Glomerular visceral epithelial cell (primary cell): ENCODE measurements at regions not wholly inside any gene's neighbourhood (a gene's known extent, or its start where the extent isn't known, plus 50 kb on each side); places are given as distances from the start of the nearest gene placed in this dataset.

Experiments used
- DNase-seq: peaks from one replicate; pipeline ENCODE4 v3.0.0-alpha.2; 2016; ENCODE audit errors: extremely low spot score

DNA sequence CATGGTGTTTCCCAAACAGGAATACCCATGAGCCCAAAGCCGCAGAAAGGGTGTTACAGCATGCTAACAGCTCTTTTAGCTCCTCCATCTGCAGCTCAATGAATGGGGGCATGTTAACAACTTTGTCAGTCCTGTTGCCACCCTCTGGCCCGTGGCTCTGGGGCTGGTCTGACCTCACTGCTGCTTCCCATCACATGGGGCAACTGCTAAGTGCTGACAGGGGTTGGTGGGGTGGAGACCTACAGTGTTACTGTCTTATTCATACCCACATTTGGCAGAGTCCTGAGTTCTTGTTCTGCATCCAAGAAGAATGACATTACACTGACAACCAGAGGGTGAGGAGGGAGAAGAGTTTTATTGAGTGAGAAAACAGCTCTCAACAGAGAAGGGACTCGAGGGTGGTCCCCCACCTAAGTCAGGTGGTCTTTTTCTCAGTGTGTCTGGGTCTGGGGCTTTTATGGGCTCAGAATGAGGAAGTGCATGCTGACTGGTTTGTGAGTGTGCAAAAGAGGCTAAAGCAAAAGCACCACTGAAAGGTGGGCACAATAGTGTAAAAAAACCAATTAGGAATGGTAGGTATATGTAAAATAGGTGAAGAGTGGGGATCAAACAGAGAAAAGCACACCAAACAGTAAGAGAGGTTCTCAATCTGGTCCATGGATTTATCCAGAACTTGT lies 1952.0 kb upstream of the PCDH20 start:
- DNase-seq = no peak

DNA sequence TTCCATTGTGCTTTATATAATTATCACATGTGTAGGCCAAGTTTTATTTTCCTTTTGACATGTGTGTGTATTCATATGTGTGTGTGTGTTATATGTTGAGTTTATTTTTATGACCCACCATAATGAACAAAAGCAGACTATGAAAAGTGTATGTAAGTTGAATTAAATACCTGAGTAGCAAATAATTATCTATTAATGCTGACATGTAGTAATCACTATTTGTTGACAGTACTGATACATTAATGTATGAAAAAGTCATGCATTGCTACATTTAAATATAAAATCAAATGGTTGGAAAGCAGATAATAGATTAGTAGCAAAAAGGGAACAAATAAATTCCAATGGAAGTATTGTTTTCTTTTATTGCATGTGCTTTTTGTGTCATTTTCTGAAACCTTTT lies 1948.5 kb upstream of the PCDH20 start:
- no peak for DNase-seq

DNA sequence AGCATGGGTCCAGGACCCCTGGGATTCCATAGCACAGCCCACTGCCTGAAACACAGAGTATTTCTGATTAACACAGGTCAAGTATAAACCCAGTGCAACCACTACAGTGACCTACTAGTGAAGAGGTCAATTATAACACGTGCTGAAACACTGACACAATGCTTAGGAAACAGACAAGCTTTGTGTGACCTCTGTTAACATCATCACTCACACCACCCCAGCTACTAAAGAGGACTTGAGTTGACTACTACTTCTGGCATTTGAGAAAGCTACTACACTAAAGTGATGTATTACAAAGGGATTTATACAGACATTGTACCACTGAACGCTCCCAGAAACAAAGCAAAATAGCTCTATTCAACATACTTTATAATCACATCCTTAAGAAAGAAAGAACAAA lies 1935.9 kb upstream of the PCDH20 start:
- no peak for DNase-seq

DNA sequence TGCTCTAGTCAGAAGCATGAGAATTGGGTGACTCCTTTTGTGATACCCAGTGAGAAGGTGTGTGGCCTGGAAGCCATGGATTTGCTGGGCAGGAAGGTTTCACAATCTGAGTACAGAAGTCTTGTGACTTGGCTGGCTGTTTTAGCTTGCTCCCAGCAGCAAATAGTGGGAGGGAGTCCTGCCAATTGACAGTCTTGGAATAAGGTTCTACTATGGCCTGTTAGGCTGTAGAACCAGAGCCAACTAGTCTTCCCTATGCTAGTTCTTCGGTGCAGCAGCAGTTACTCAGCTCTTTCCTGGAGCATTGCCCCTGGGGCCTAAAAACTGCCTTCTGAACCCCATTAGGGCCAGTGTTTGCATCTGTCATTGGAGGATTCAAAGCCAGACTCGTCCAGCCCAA lies 1935.4 kb upstream of the PCDH20 start:
- no peak for DNase-seq

DNA sequence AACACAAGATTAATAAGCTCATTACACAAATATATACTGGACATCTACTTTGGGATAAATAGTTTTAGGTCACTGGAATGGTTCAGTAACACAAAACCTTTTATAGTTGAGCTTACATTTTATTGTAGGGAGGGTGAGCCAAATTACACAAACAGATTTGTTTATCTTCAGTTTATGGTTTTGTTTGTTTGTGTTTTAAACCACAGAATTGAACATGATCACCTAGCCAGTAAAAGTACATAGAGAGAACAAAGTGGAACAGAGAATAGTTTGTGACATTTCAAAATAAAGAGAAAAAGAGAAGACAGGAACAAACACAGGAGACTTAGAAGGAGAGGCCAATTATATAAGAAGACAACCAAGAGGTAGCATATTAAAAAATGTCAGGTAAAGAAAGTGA lies 1930.2 kb upstream of the PCDH20 start:
- no peak for DNase-seq

DNA sequence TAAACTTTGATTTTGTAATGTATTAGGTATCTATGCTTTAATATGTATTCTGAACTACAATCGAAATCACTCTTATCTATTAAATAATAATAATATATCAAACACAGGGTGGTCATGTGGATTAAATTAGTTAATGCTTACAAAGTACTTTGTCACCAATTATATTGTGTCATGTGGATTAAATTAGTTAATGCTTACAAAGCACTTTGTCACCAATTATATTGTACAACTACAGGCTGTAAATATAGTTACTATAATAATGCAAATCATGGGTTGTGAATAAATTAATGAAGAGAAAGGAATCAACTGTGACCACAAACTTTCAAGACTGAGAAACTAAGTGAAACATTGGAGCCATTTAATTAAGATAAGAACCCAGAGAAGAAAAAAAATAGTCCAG lies 1929.1 kb upstream of the PCDH20 start:
- no peak for DNase-seq

DNA sequence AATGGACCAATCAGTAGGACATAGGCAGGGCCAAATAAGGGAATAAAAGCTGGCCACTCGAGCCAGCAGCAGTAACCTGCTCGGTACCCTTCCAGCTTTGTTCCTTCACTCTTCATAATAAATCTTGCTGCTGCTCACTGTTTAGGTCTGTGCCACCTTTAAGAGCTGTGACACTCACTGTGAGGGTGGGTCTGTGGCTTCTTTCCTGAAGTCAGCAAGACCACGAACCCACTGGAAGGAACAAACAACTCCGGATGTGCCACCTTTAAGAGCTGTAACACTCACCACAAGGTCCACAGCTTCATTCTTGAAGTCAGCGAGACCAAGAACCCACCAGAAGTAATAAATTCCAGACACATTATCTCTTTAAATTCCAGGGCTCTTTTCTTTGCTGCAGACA lies 1922.3 kb upstream of the PCDH20 start:
- DNase-seq = peak; percentile 1

DNA sequence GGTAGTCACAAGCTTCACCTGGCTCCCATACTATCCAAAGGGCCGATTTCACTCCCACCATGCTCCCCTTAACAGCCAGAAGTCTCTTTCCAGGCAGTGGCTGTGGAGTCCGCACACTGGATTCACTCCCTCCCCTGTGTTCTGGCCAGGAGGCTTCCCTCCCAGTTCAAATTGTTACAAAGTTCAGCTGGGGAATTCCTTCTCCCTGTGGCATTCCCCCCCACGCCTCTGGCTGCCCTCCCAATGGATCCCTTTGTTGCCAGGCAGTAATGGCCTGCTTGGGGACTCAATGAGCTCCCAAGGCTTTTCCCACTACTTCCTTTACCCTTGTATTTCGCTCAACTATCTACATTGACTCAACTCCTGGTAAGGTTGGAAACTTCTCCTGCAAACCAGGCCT lies 1921.4 kb upstream of the PCDH20 start:
- DNase-seq = no peak

DNA sequence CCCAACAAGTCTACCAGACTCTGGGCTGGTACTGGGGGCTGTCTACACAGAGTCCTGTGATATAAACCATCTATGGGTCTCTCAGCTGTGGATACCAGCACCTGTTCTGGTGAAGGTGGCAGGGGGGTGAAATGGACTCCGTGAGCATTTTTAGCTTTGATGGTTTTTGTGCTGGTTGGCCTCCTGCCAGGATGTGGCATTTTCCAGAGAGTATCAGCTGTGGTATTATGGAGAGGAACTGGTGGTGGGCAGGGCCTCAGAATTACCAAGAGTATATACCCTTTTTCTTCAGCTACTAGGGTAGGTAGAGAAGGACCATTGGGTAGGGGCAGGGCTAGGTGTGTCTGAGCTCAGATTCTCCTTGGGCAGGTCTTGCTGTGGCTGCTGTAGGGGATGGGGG lies 1920.9 kb upstream of the PCDH20 start:
- DNase-seq = no peak

DNA sequence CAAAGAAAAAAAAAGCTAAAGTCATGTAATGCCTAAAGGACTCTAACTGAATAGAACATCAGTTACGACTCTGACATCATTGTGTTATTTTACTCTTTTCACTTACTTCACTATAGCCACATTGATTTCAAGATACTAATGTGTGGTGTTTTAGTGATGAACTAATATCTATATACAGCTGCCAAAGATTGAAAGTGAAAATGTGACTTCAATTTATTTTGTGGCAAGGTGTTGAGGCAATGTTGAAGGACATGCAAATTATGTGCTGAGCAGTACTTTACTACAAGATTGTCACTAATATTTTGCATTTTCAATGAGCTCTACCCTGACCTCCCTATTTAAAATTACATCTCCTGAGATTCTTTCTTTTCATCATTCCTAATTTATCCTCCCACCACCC lies 1911.9 kb upstream of the PCDH20 start:
- DNase-seq = no peak

DNA sequence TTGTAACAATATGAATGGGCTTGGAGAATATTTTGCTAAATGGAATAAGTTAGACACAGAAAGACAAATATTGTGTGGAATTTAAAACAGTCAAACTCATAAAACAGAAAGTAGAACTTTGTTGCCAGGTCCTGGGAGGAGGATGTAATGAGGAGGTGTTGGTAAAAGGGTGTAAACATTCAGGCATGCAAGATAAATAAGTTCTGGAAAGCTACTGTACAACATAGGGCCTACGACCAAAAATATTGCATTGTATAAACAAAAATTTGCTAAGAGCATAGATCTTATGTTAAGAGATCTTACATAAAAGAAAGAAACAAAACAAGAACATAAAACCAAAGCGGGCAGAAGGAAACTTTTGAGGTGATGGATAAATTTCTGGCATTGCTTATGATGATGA lies 1907.8 kb upstream of the PCDH20 start:
- DNase-seq = no peak

DNA sequence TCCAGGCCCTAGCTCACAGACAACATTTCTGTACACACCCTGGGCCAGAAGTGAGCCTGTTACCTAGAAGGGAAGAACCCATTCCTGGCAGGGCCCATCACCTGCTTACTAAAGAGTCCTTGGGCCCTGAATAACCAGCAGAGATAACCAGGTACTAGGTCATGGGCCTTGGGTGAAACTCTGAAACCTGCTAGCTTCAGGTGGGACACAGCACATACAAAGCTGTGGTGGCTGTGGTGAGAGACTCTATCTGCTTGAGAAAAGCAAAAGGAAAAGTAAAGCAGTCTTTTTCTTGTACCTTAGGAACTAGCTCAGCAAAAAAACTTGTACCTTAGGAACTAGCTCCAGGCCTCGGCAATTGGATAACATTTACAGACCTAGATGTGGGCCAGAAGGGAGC lies 1895.9 kb upstream of the PCDH20 start:
- no peak for DNase-seq

DNA sequence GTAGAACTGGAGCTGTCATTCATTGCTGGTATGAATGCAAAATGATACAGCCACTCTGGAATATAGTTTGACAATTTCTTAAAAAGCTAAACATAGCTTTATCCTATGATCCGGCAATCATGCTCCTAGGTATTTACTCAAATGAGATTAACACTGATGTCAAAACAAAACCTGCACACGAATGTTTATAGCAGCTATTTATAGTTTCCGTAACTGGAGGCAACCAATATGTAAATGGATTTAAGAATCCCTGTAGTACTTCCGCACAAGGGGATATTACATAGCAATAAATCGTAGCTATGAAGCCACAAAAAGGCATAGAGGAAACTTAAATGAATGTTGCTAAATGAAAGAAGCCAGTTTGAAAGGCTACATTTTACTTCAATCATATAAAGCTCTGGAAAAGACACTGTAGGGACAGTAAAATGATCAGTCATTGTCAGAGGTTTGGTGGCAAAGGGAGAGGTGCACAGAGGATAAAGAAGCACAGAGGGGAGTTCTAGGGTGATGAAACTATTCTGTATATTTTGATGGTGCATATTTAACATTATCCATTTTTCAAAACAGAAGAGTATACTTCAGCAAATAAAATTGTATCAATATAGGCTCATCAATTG lies 1893.0 kb upstream of the PCDH20 start:
- DNase-seq = no peak

DNA sequence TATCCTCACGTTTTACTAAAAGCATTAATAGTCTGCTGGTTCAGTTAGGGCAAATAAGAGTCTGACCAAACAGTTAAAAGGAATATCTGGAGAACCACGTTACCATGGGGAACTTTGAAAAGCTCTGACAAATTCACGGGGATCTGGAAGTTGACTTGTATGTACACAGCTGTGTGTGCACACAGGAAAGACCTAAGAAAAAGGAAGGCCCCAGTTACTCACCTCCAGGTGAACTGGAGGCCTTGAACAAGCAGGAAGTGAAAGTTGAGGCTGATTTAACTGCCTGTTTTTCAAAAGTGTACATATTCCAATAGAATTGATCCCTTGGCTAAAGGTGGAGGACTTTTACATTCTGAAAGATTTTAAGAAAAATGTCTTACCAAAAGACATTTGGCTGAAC lies 1891.6 kb upstream of the PCDH20 start:
- DNase-seq = no peak

DNA sequence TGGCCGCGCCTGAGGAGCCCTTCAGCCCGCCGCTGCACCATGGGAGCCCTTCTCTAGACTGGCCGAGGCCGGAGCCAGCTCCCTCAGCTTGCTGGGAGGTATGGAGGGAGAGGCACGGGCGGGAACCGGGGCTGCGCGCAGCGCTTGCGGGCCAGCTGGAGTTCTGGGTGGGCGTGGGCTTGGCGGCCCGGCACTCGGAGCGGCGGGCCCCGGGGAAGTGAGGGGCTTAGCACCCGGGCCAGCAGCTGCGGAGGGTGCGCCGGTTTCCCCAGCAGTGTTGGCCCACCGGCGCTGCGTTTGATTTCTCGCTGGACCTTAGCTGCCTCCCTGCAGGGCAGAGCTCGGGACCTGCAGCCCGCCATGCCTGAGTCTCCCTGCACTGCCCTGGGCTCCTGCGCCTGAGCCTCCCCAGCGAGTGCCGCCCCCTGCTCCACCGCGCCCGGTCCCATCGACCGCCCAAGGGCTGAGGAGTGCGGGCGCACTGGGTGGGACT lies 1890.0 kb upstream of the PCDH20 start:
- no peak for DNase-seq

DNA sequence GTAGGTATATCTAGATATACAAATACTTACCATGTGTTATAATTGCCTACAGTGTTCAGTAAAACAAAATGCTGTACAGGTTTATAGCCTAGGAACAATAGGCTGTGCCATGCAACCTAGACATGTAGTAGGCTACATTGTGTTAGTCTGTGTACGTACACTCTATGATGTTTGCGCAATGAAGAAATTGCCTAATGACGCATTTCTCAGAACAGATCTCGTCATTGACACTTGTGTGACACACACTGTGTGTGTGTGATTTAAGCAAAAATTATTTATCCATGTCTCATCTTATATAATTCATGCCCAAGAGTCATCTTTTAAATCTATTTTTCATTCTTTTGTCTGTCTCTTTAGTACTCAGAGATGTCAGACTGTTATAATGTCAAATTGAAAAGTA lies 1888.8 kb upstream of the PCDH20 start:
- no peak for DNase-seq

DNA sequence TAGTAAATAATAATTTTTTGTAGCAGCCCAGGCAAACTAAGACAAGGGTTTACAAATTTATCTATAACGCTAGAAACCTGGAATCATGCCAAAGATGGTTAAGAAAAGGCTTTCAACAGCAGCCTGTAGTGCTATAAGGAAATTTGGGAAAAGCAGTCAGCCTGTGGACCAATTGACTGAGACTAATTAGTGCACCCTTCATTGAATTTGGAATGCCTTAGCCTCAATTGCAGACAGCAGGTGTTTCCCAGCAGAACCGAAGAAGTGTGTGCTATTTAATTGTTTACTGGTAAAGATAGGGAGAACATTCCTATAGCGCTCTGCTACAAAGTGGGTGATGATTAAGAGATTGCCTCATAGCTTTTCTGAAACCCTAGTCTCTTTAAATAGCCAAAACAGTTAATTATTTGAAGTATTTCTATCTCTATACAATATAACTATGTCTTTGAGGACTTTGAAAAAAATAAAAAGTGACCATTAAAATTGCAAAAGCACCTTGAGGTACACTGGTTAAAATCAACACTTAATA lies 1884.3 kb upstream of the PCDH20 start:
- no peak for DNase-seq

DNA sequence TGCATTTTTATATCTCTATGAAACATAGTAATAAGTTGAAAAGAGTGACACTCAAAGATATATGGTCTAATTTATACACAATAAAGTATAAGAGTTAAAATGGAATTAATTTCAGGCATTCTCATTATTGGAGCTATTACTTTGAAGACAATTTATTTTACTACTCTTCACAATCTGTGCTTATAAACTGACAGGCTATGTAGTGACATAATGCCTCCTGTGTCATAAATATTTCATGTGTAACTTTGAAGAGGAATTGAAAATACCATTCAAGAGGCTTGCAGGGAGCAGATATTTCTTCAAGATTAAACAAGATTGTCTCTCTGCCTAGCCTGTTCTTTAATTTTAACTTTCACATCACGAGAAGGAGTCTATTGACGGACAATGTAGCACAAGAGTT lies 1881.5 kb upstream of the PCDH20 start:
- no peak for DNase-seq

DNA sequence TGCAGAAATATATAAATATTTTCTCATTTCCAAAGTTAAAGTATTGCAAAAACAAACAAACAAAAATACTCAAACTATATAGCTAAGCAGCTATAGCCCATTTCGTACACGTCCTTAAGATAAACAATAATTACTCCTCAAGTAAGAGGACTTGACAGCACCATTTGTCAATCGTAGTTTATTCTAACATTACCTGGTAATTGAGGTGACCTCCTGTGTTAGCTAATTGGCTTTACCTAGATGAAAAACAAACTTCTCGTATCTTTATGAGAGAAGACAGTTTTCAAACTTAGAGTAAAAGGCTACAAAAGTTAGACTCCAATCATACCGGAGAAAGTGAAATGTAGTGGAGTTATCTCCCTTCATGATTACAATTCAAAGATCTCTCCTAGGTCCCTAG lies 1876.1 kb upstream of the PCDH20 start:
- DNase-seq = no peak

DNA sequence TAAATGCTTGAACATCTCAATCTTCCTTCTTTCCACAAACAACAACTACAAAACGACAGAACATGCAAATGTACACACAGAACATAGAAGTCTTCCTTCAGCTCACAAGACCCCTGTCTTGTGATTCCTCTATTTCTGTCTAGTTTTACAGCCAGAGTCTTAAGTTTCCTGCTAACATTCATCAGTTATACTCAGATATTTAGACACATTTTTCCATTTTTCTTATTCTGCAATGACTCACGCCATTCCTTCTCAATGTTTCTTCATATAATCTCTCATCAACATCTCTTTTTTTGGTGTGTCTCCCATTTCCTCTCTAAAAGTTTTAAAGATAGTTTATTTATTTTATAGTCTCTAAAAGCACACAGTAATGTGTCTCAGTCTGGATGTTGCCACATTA lies 1872.9 kb upstream of the PCDH20 start:
- DNase-seq = no peak

DNA sequence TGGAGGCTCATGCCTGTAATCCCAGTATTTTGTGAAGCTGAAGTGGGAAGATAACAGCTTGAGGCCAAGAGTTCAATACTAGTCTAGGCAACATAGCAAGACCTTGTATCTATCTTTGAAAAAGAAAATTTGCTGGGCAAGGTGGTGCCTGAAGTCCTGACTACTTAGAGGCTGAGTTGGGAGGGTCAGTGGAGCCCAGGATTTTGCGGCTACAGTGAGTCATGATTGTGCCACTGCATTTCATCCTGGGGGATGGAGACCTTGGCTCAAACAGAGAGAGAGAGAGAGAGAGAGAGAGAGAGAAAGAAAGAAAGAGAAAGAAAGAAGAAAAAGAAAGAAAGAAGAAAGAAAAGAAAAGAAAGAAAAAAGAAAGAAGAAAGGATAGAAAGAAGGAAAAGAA lies 1872.3 kb upstream of the PCDH20 start:
- DNase-seq = no peak

DNA sequence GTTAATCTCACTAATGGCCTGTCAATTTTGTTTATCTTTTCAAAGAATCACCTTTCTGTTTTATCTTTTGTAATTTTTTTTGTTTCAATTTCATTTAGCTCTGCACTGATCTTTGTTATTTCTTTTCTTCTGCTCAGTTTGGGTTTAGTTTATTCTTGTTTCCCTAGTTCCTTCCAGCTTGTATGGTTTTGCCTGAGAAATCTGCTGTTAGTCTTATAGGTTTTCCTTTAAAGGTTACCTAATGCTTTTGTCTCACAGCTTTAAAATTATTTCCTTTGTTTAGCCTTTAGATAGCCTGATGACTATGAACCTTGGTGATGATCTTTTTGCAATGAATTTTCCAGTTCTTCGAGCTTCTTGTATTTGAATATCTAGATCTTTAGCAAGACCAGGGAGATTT lies 1869.8 kb upstream of the PCDH20 start:
- DNase-seq = no peak

DNA sequence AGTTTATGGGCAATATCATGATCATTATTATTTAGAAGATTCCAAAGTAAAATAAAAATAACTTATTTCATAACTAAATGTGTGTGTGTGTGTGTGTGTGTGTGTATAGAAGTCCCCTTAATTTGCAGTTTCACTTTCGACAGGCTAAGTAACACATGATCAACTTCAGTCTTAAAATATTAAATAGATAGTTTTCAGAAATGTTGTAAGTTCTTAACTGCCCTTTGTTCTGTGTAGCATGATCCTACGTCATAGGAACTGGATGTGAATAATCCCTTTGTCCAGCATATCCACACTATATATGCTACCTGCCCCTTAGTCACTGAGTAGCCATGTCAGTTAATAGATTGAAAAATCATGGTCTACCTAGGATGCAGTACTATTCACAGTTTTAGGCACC lies 1863.5 kb upstream of the PCDH20 start:
- no peak for DNase-seq

DNA sequence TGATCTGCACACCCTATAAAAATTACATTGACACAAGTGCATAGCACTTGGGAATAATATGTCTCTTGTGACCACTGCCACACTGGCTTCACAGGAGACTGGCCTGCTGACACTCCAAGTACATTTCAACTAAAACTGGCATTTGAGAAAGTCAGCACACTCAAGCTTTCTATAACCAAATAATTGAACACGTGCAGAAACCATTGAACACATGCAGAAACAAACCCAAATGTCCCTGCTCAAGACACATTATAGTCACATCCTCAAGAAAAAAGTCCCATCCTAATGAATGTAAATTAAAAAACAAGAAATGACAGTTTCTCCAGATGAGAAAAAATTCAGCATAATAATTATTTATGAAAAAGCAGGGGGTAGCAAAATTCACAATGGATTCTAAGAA lies 1859.1 kb upstream of the PCDH20 start:
- no peak for DNase-seq
